Aorta (tissue), 5 donors: ENCODE measurements at regions not wholly inside any gene's neighbourhood (a gene's known extent, or its start where the extent isn't known, plus 50 kb on each side); places are given as distances from the start of the nearest gene placed in this dataset.

Experiments
- ATAC-seq: fragments of 200-7000 bp; cut with Tn5 transposase; one replicate; pipeline ENCODE4 v1.9.1; 2022; ENCODE audit warnings: moderate library complexity; ENCODE audit not compliant: low FRiP score
- DNase-seq, 2 donors: peaks; one replicate each; pipeline ENCODE4 v3.0.0-alpha.2; 2020
- H3K27ac ChIP-seq, 2 donors: one replicate each; pipeline ENCODE4 v1.5.1; 2013; ENCODE audit warnings: low read length in 2 of 2, mild to moderate bottlenecking in 2 of 2, moderate library complexity in 2 of 2, control low read depth in 1 of 2, inconsistent platforms in 1 of 2, low read depth in 1 of 2
- H3K27me3 ChIP-seq, 2 donors: one replicate each; pipeline ENCODE4 v1.6.1; 2013; ENCODE audit warnings: control low read depth in 1 of 2, low read length in 1 of 2, mild to moderate bottlenecking in 1 of 2, moderate library complexity in 1 of 2; ENCODE audit not compliant: insufficient read depth in 2 of 2, control insufficient read depth in 1 of 2
- H3K36me3 ChIP-seq, 2 donors: one replicate each; pipeline ENCODE4 v1.6.1; 2013; ENCODE audit warnings: control low read depth in 1 of 2, low read length in 1 of 2, mild to moderate bottlenecking in 1 of 2; ENCODE audit not compliant: insufficient read depth in 2 of 2, control insufficient read depth in 1 of 2
- H3K4me1 ChIP-seq, 2 donors: one replicate each; pipeline ENCODE4 v1.6.1; 2013; ENCODE audit warnings: low read length in 2 of 2, control low read depth in 1 of 2, mild to moderate bottlenecking in 1 of 2, moderate library complexity in 1 of 2; ENCODE audit not compliant: insufficient read depth in 2 of 2, control insufficient read depth in 1 of 2
- H3K4me3 ChIP-seq, 2 donors: one replicate each; pipeline ENCODE4 v1.5.1; 2013; ENCODE audit warnings: low read length in 2 of 2, control low read depth in 1 of 2, mild to moderate bottlenecking in 1 of 2
- H3K9me3 ChIP-seq: one replicate; pipeline ENCODE4 v1.6.1; 2013; ENCODE audit warnings: mild to moderate bottlenecking, low read length; ENCODE audit not compliant: control insufficient read depth
- WGBS, 2 donors: extraction: QIAGEN DNeasy Blood & Tissue Kit; methylation state at CpG; one replicate each; pipeline ENCODE4 v1.1.7; 2013; 5-methylcytosine and 5-hydroxymethylcytosine counted together
- intact Hi-C, 2 donors: fragments of 100-400 bp; cut with DNase I; formaldehyde crosslinking; loops; one replicate each; pipeline versions ENCODE4 v1.14.2 to v1.15.0; 2022
- donor health status: healthy with polysubstance abuse.
- donor health status: Bipolar disorder and iron deficiency.
- donor health status: DM: no; HTN: no; CAD: no.
- donor health status: DM: no; HTN: no; CAD: no.
- donor health status: DM: yes; HTN: yes; CAD: no.

GRCh38 chr4:123266221-123266620, 130.4 kb upstream of the SPRY1 start:
- Histone ChIP-seq H3K4me1 (no peaks in the 10 kb centered on the region), H3K9me3 (no peaks in the 10 kb centered on the region), H3K27ac (no peak overlapping the region), H3K36me3 (no peaks in the 10 kb centered on the region), H3K27me3 (no peaks in the 10 kb centered on the region), H3K4me3 (no peak overlapping the region)
- intact Hi-C loops: no loop called here
- no peak for ATAC-seq
- DNase-seq: no peak

- no peak for DNase-seq
- H3K27me3 ChIP-seq: no peaks in the 10 kb centered on the region
- H3K27ac ChIP-seq: no peak overlapping the region
- no peaks in the 10 kb centered on the region for H3K9me3 ChIP-seq
- peaks cover 0 to 2% of the 10 kb centered on the region in 2 donors for H3K4me1 ChIP-seq
- no peaks in the 10 kb centered on the region for H3K36me3 ChIP-seq
- ATAC-seq: no peak
- 98% methylated on average over 3 of the region's 3 CpGs for WGBS, 2 donors
- H3K4me3 ChIP-seq: no peak overlapping the region
- intact Hi-C loops: no loop called here
Observed at GRCh38 chr4:123278755-123279154, 117.8 kb upstream of the SPRY1 start.

GRCh38 chr4:123283371-123283895, 113.2 kb upstream of the SPRY1 start:
- no peak overlapping the region for H3K27ac ChIP-seq
- WGBS, 2 donors: 49 to 63% methylated on average over 3 of the region's 3 CpGs
- ATAC-seq: no peak

GRCh38 chr4:123284168-123284567, 112.4 kb upstream of the SPRY1 start:
- no peaks in the 10 kb centered on the region for H3K36me3 ChIP-seq
- ATAC-seq (peak; percentile 54), DNase-seq (no peak)
- intact Hi-C loops: no loop called here
- no peaks in the 10 kb centered on the region for H3K27me3 ChIP-seq
- WGBS, 2 donors: 0 to 1% methylated on average over 2 of the region's 2 CpGs
- no peak overlapping the region for H3K27ac ChIP-seq
- H3K4me1 ChIP-seq: peaks cover 5 to 7% of the 10 kb centered on the region in 2 donors
- no peaks in the 10 kb centered on the region for H3K9me3 ChIP-seq
- H3K4me3 ChIP-seq: no peak overlapping the region

More at GRCh38 chr4:123283371-123283895, 113.2 kb upstream of the SPRY1 start:
- no peaks in the 10 kb centered on the region for H3K9me3 ChIP-seq
- H3K36me3 ChIP-seq: no peaks in the 10 kb centered on the region
- H3K4me1 ChIP-seq: peaks cover 5 to 7% of the 10 kb centered on the region in 2 donors
- intact Hi-C loops: no loop called here
- H3K4me3 ChIP-seq: no peak overlapping the region
- DNase-seq: no peak
- no peaks in the 10 kb centered on the region for H3K27me3 ChIP-seq

GRCh38 chr4:123286903-123287466, 109.6 kb upstream of the SPRY1 start:
- Histone ChIP-seq H3K27me3 (no peaks in the 10 kb centered on the region), H3K4me1 (peaks cover 5 to 7% of the 10 kb centered on the region in 2 donors), H3K4me3 (no peak overlapping the region), H3K36me3 (no peaks in the 10 kb centered on the region), H3K27ac (no peak overlapping the region), H3K9me3 (no peaks in the 10 kb centered on the region)
- no peak for ATAC-seq
- intact Hi-C loops: no loop called here
- WGBS, 2 donors: 91 to 92% methylated on average over 2 of the region's 2 CpGs
- DNase-seq: no peak

- no peak for DNase-seq
- Histone ChIP-seq H3K27ac (no peak overlapping the region), H3K4me3 (no peak overlapping the region), H3K27me3 (no peaks in the 10 kb centered on the region), H3K9me3 (peaks cover 2% of the 10 kb centered on the region), H3K36me3 (no peaks in the 10 kb centered on the region), H3K4me1 (peaks cover 5 to 9% of the 10 kb centered on the region in 2 donors)
- intact Hi-C loops: no loop called here
- 97 to 99% methylated on average over 3 of the region's 3 CpGs for WGBS, 2 donors
- ATAC-seq: no peak
Observed at GRCh38 chr4:123288309-123289025, 108.1 kb upstream of the SPRY1 start.

GRCh38 chr4:123291329-123291728, 105.3 kb upstream of the SPRY1 start:
- intact Hi-C loops: no loop called here
- Histone ChIP-seq H3K9me3 (peaks cover 2% of the 10 kb centered on the region), H3K4me3 (no peak overlapping the region), H3K36me3 (no peaks in the 10 kb centered on the region), H3K27ac (no peak overlapping the region), H3K27me3 (no peaks in the 10 kb centered on the region), H3K4me1 (peaks cover 0 to 2% of the 10 kb centered on the region in 2 donors)
- DNase-seq (no peak), ATAC-seq (no peak)

- intact Hi-C loops: loop anchor here in 1 of 2 donors (5.0 kb wide), 1 partner anchor 89 kb away; no protein-coding TSS in a partner anchor
- H3K27me3 ChIP-seq: no peaks in the 10 kb centered on the region
- no peak overlapping the region for H3K4me3 ChIP-seq
- H3K4me1 ChIP-seq: peaks cover 4 to 6% of the 10 kb centered on the region in 2 donors
- no peak overlapping the region for H3K27ac ChIP-seq
- DNase-seq (no peak), ATAC-seq (no peak)
- peaks cover 2% of the 10 kb centered on the region for H3K9me3 ChIP-seq
- no peaks in the 10 kb centered on the region for H3K36me3 ChIP-seq
- WGBS, 2 donors: 91 to 92% methylated on average over 2 of the region's 2 CpGs
Observed at GRCh38 chr4:123297836-123298235, 98.8 kb upstream of the SPRY1 start.

- no peaks in the 10 kb centered on the region for H3K9me3 ChIP-seq
- H3K4me1 ChIP-seq: peaks cover 4% of the 10 kb centered on the region in 2 donors
- intact Hi-C loops: loop anchor here in 1 of 2 donors (5.0 kb wide), 1 partner anchor 89 kb away; no protein-coding TSS in a partner anchor
- DNase-seq (no peak), ATAC-seq (no peak)
- no peak overlapping the region for H3K27ac ChIP-seq
- WGBS, 2 donors: 97 to 98% methylated on average over 6 of the region's 6 CpGs
- H3K27me3 ChIP-seq: no peaks in the 10 kb centered on the region
- H3K4me3 ChIP-seq: no peak overlapping the region
- H3K36me3 ChIP-seq: no peaks in the 10 kb centered on the region
Observed at GRCh38 chr4:123298261-123298660, 98.3 kb upstream of the SPRY1 start.
